PFSK-1 (cell line): ENCODE measurements at regions not wholly inside any gene's neighbourhood (a gene's known extent, or its start where the extent isn't known, plus 50 kb on each side); places are given as distances from the start of the nearest gene placed in this dataset.

Source experiments
- FOXP2 ChIP-seq: optimal IDR thresholded peaks from 2 replicates; pipeline ENCODE3; 2011; ENCODE audit warnings: borderline replicate concordance, control low read depth, inconsistent platforms; ENCODE audit not compliant: insufficient read depth; ENCODE audit errors: extremely low read length, extremely low read depth
- POLR2AphosphoS5 ChIP-seq: IDR thresholded peaks from 2 replicates; pipeline ENCODE4 v1.6.1; 2012; ENCODE audit warnings: low read depth, mild to moderate bottlenecking, control low read depth, low read length, moderate library complexity
- REST ChIP-seq, 2 experiments: IDR thresholded peaks; 2 replicates each; pipeline versions ENCODE4 v1.6.1 to v1.8.0; 2011 to 2012; ENCODE audit warnings: low read depth in 2 of 2, low read length in 2 of 2, control low read depth in 1 of 2, inconsistent platforms in 1 of 2, mild to moderate bottlenecking in 1 of 2, moderate library complexity in 1 of 2; ENCODE audit not compliant: insufficient read depth in 1 of 2
- SIN3A ChIP-seq: IDR thresholded peaks from 2 replicates; pipeline ENCODE4 v1.6.1; 2012; ENCODE audit warnings: mild to moderate bottlenecking, low read length, moderate library complexity, borderline replicate concordance; ENCODE audit not compliant: insufficient read depth
- TAF1 ChIP-seq: IDR thresholded peaks from 2 replicates; pipeline ENCODE4 v1.6.1; 2012; ENCODE audit warnings: low read length, control low read depth, borderline replicate concordance; ENCODE audit not compliant: insufficient read depth

- TF ChIP-seq TAF1 (no peak), POLR2AphosphoS5 (no peak), REST (IDR thresholded peaks at IDR 0.05; ENCODE audit: insufficient read depth in 1 of 2, low read depth in 2 of 2, low read length in 2 of 2) (no peak), FOXP2 (no peak), SIN3A (no peak)
Observed at GRCh38 chr11:81246941-81247340, 1486.7 kb downstream of the FAM181B start.

GRCh38 chr11:81245791-81246190, 1487.9 kb downstream of the FAM181B start:
- TF ChIP-seq POLR2AphosphoS5 (no peak), SIN3A (no peak), TAF1 (no peak), REST (IDR thresholded peaks at IDR 0.05; ENCODE audit: insufficient read depth in 1 of 2, low read depth in 2 of 2, low read length in 2 of 2) (no peak), FOXP2 (no peak)

- TF ChIP-seq REST (IDR thresholded peaks at IDR 0.05; ENCODE audit: insufficient read depth in 1 of 2, low read depth in 2 of 2, low read length in 2 of 2) (no peak), TAF1 (no peak), FOXP2 (no peak), SIN3A (no peak), POLR2AphosphoS5 (no peak)
Observed at GRCh38 chr11:81241672-81242275, 1491.9 kb downstream of the FAM181B start.

- TF ChIP-seq TAF1 = no peak
- no peak for TF ChIP-seq REST (IDR thresholded peaks at IDR 0.05; ENCODE audit: insufficient read depth in 1 of 2, low read depth in 2 of 2, low read length in 2 of 2)
- no peak for TF ChIP-seq POLR2AphosphoS5
- TF ChIP-seq FOXP2 = no peak
- no peak for TF ChIP-seq SIN3A
Observed at GRCh38 chr11:81237139-81237538, 1496.5 kb downstream of the FAM181B start.

- TF ChIP-seq TAF1 (no peak), FOXP2 (no peak), POLR2AphosphoS5 (no peak), SIN3A (no peak), REST (IDR thresholded peaks at IDR 0.05; ENCODE audit: insufficient read depth in 1 of 2, low read depth in 2 of 2, low read length in 2 of 2) (no peak)
Observed at GRCh38 chr11:81224396-81224795, 1509.3 kb downstream of the FAM181B start.
